ENCODE measurements at regions not wholly inside any gene's neighbourhood (a gene's known extent, or its start where the extent isn't known, plus 50 kb on each side); places are given as distances from the start of the nearest gene placed in this dataset.

- Histone ChIP-seq H3K9me3 (ENCODE audit: control insufficient read depth in 2 of 3, insufficient read depth in 1 of 3, low read length in 3 of 3) (no peaks in the 10 kb centered on the region), H3K27me3 (ENCODE audit: control insufficient read depth, insufficient read depth, low read length) (no peaks in the 10 kb centered on the region), H3K9ac (ENCODE audit: low read length in 3 of 3) (no peak overlapping the region), H3K36me3 (ENCODE audit: control insufficient read depth in 2 of 3, insufficient read depth in 3 of 3, low read length in 3 of 3) (no peaks in the 10 kb centered on the region), H3K4me3 (ENCODE audit: low read length in 3 of 3) (no peak overlapping the region), H3K4me1 (ENCODE audit: control insufficient read depth in 2 of 3, insufficient read depth in 2 of 3, low read depth in 1 of 3, low read length in 3 of 3) (no peaks in the 10 kb centered on the region), H3K27ac (ENCODE audit: low read depth in 2 of 2, low read length in 2 of 2) (no peak overlapping the region)
- TF ChIP-seq, protein P1, sequence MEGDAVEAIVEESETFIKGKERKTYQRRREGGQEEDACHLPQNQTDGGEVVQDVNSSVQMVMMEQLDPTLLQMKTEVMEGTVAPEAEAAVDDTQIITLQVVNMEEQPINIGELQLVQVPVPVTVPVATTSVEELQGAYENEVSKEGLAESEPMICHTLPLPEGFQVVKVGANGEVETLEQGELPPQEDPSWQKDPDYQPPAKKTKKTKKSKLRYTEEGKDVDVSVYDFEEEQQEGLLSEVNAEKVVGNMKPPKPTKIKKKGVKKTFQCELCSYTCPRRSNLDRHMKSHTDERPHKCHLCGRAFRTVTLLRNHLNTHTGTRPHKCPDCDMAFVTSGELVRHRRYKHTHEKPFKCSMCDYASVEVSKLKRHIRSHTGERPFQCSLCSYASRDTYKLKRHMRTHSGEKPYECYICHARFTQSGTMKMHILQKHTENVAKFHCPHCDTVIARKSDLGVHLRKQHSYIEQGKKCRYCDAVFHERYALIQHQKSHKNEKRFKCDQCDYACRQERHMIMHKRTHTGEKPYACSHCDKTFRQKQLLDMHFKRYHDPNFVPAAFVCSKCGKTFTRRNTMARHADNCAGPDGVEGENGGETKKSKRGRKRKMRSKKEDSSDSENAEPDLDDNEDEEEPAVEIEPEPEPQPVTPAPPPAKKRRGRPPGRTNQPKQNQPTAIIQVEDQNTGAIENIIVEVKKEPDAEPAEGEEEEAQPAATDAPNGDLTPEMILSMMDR (IDR thresholded peaks at IDR 0.05; ENCODE audit: borderline replicate concordance, extremely low read depth, insufficient read depth) = no peak
- intact Hi-C loops (cut with DNase I) = no loop called here
- no peak for FAIRE-seq
- no peak for DNase-seq
Observed at GRCh38 chr9:12163723-12164458, 529.3 kb upstream of the TYRP1 start.

DNA sequence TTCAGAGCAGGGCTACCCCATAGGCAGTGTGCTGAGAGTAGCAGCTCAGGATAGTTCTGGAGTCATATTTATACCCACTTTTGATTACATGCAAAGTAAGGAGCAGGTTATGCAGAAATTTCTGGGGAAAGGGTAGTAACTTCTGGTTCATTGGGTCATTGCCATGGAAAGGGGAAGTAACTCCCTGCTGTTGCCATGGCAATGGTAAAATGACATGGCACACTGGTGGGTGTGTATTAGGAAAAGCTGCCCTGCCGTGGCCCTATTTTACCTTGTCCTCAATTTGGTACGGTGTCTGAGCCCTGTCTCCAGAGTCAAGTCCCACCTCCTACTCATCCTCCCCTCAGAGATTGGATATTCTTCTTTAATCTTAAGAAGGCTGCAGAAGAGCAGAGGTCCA, 526.7 kb upstream of the TYRP1 start:
- intact Hi-C loops (cut with DNase I) = no loop called here
- FAIRE-seq = no peak

GRCh38 chr9:12170456-12170855, 522.7 kb upstream of the TYRP1 start:
- Histone ChIP-seq H3K9ac (ENCODE audit: low read length in 3 of 3) (no peak overlapping the region), H3K4me1 (ENCODE audit: control insufficient read depth in 2 of 3, insufficient read depth in 2 of 3, low read depth in 1 of 3, low read length in 3 of 3) (no peaks in the 10 kb centered on the region), H3K4me3 (ENCODE audit: low read length in 3 of 3) (no peak overlapping the region), H3K27ac (ENCODE audit: low read depth in 2 of 2, low read length in 2 of 2) (no peak overlapping the region), H3K36me3 (ENCODE audit: control insufficient read depth in 2 of 3, insufficient read depth in 3 of 3, low read length in 3 of 3) (no peaks in the 10 kb centered on the region), H3K9me3 (ENCODE audit: control insufficient read depth in 2 of 3, insufficient read depth in 1 of 3, low read length in 3 of 3) (no peaks in the 10 kb centered on the region), H3K27me3 (ENCODE audit: control insufficient read depth, insufficient read depth, low read length) (no peaks in the 10 kb centered on the region)
- intact Hi-C loops (cut with DNase I) = no loop called here
- TF ChIP-seq, protein P1 (IDR thresholded peaks at IDR 0.05; ENCODE audit: borderline replicate concordance, extremely low read depth, insufficient read depth) = no peak
- FAIRE-seq = no peak
- DNase-seq = no peak

More for the DNA sequence above, 526.7 kb upstream of the TYRP1 start:
- H3K9me3 ChIP-seq (ENCODE audit: control insufficient read depth in 2 of 3, insufficient read depth in 1 of 3, low read length in 3 of 3) = no peaks in the 10 kb centered on the region
- no peak overlapping the region for H3K9ac ChIP-seq (ENCODE audit: low read length in 3 of 3)
- no peak overlapping the region for H3K27ac ChIP-seq (ENCODE audit: low read depth in 2 of 2, low read length in 2 of 2)
- no peaks in the 10 kb centered on the region for H3K27me3 ChIP-seq (ENCODE audit: control insufficient read depth, insufficient read depth, low read length)
- H3K4me3 ChIP-seq (ENCODE audit: low read length in 3 of 3) = no peak overlapping the region
- DNase-seq = peak in 2 of 5 donors; percentile 1 to 4
- H3K36me3 ChIP-seq (ENCODE audit: control insufficient read depth in 2 of 3, insufficient read depth in 3 of 3, low read length in 3 of 3) = no peaks in the 10 kb centered on the region
- TF ChIP-seq, protein P1 (IDR thresholded peaks at IDR 0.05; ENCODE audit: borderline replicate concordance, extremely low read depth, insufficient read depth) = no peak
- H3K4me1 ChIP-seq (ENCODE audit: control insufficient read depth in 2 of 3, insufficient read depth in 2 of 3, low read depth in 1 of 3, low read length in 3 of 3) = no peaks in the 10 kb centered on the region

- Histone ChIP-seq H3K9ac (ENCODE audit: low read length in 3 of 3) (no peak overlapping the region), H3K27ac (ENCODE audit: low read depth in 2 of 2, low read length in 2 of 2) (no peak overlapping the region), H3K9me3 (ENCODE audit: control insufficient read depth in 2 of 3, insufficient read depth in 1 of 3, low read length in 3 of 3) (no peaks in the 10 kb centered on the region), H3K4me1 (ENCODE audit: control insufficient read depth in 2 of 3, insufficient read depth in 2 of 3, low read depth in 1 of 3, low read length in 3 of 3) (no peaks in the 10 kb centered on the region), H3K36me3 (ENCODE audit: control insufficient read depth in 2 of 3, insufficient read depth in 3 of 3, low read length in 3 of 3) (no peaks in the 10 kb centered on the region), H3K4me3 (ENCODE audit: low read length in 3 of 3) (no peak overlapping the region), H3K27me3 (ENCODE audit: control insufficient read depth, insufficient read depth, low read length) (no peaks in the 10 kb centered on the region)
- FAIRE-seq = no peak
- no peak for DNase-seq
- TF ChIP-seq, protein P1 (IDR thresholded peaks at IDR 0.05; ENCODE audit: borderline replicate concordance, extremely low read depth, insufficient read depth) = no peak
- intact Hi-C loops (cut with DNase I) = no loop called here
Observed at GRCh38 chr9:12178634-12179033, 514.6 kb upstream of the TYRP1 start.

Measured in kidney (tissue), 13 donors.